Stimulated activated CD4-positive, alpha-beta T cell treated with anti-CD3 and anti-CD28 coated beads, Interleukin-15, amount 100 ng/mL, for 48 hours (primary cell): ENCODE measurements at regions not wholly inside any gene's neighbourhood (a gene's known extent, or its start where the extent isn't known, plus 50 kb on each side); places are given as distances from the start of the nearest gene placed in this dataset.
A peak's percentile ranks its signal among the peaks of the same experiment; 100 is the strongest.

Experiments
- DNase-seq, 2 donors: peaks; one replicate each; pipeline ENCODE4 v3.0.0-alpha.2; 2020; ENCODE audit warnings: low read depth in 2 of 2

- DNase-seq = no peak
Measured at GRCh38 chr20:9981829-9982228, 53.0 kb upstream of the ANKEF1 start.

DNA sequence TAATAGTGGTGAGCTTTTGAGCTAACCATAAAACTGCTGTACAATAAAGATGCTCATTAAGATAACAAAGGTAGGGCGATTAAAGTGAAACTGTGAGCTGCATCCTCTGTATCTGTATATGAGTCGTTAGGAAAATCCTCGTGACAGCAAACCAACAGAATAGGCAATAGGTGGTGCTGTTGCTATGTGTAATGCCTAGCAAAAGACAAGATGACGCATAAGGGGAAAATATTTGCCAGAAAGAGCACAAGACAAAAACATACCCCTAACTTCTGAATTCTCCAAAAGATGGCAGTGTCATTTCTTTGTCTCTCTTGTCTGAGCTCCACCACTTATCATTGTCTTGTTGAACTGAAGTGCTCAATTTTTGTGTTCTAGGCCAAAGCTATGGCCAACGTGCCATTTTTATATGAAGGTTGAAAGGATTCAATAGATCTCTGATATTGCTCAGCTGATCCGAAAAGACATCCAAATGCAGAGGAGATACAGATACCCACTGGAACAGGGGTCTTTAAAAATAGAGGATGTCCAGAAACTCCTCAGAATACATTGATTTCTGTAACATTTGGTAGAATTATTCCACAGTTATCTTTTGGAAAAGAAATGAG lies 56.3 kb upstream of the ANKEF1 start:
- peak in 1 of 2 donors; percentile 19 for DNase-seq

- no peak for DNase-seq
Measured at GRCh38 chr20:9977629-9978028, 57.2 kb upstream of the ANKEF1 start.

DNA sequence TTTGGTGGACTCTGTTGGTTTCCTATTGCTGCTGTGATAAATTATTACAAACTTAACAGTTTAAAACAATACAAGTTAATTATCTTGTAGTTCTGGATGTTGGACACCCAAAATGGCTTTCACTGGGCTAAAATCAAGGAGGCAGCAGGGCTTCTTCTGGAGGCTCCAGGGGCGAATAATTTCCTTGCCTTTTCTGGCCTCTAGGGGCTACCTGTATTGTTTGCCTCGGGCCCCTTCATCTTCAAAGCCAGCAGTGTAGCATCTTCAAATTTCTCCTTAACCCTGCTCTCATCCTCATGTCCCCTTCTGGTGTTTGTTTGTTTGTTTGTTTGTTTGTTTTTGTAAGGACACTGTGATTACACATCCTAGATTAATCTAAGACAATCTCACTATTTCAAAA lies 60.5 kb upstream of the ANKEF1 start:
- DNase-seq = no peak

DNA sequence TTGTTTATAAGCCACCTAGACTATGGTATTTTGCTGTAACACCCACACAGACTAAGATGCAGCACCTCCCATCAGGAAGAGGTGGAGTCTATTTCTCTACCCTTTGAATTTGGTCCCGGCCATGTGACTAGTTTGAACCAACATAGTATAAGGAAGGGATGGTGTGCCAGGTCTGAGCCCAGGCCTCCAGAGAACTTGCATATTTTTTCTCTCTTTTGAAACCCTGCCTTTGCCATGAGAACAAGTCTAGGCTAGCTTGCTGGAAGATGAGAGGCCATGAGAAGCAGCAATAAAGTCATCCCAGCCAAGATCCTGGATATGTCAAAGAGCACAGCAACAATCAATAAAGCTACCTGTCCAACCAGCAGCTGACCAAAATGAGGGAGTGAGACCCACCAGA lies 63.0 kb upstream of the ANKEF1 start:
- no peak for DNase-seq

- no peak for DNase-seq
Measured at GRCh38 chr20:9969626-9970025, 65.2 kb upstream of the ANKEF1 start.

- no peak for DNase-seq
Measured at GRCh38 chr20:9968015-9968414, 66.8 kb upstream of the ANKEF1 start.

DNA sequence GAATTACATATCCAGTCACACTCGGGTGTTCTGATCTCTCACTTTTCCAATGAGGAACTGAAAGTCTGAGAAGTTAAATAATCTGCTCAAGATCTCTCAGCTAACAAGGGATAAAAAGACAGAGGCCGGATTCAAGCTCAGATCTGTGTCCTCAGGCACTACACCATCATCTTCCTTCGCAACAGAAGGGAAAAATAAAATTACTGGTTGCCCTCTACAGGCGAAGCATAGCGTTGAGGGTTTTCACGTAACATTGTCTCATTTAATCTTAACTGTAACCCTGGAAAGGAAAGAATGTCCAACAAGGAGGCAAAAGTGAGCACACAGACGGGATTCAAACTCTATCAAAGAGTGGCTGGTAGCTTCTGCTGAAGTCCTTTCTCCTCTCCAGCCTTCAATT lies 67.8 kb upstream of the ANKEF1 start:
- DNase-seq = no peak

- no peak for DNase-seq
Measured at GRCh38 chr20:9963029-9963428, 71.8 kb upstream of the ANKEF1 start.

GRCh38 chr20:9958693-9959092 lies 76.1 kb upstream of the ANKEF1 start:
- no peak for DNase-seq

GRCh38 chr20:9955646-9956045 lies 79.1 kb upstream of the ANKEF1 start:
- DNase-seq = no peak

DNA sequence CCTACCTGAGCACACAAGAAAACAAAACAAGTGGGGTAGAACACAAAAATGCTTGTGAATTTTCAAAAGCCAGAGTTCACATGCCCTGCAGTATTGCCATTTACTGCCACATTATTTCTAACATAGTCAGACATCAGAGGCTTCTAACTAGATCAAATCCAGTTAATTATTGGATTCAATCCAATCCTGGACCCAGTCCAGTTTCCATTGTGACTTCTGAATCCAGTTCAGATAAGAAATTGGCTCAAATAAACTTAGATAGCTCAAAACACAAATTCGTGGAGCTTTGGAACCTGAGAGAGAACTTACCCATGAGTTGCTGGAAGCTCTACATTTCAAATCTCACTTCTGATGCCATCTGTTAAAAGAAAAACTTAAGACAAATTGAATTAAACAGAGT lies 85.2 kb upstream of the ANKEF1 start:
- DNase-seq = no peak

GRCh38 chr20:9945408-9945807 lies 89.4 kb upstream of the ANKEF1 start:
- DNase-seq = no peak

- DNase-seq = no peak
Measured at GRCh38 chr20:9942736-9943135, 92.1 kb upstream of the ANKEF1 start.

DNA sequence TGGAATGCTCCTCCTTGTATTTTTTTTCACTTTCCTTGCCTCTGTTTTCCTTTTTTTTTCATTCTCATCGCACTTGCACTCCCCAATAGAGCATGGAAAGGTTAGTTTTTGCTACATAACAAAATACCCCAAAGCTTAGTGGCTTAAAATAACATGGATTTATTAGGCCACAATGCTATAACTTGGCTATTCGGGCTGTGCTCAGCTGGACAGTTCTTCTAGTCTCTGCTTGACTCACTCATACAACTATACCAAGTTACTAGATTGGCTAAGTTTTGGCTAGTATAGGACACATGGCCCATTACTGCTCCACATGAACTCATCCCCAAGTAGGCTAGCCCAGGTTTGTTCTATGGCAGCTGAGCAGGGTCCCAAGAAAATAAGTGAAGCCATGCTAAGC lies 94.5 kb upstream of the ANKEF1 start:
- no peak for DNase-seq

DNA sequence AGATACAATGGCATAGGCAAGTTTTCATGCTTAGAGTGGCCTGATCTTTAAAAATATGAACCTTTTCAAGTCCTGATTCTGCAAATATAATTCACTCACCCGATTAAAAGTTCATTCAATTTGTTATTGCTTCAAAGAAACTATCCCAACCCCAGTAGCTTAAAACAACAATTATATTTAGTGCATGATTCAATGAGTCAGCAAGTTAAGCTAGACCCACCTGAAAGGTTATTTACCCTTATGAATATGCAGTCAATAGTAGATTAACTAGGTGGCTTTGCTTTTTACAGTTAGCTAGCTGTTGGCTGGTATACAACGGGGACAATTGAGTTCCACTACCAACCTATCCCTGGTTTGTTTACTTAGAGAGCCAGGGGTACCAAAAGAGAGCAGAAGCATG lies 95.6 kb upstream of the ANKEF1 start:
- no peak for DNase-seq

DNA sequence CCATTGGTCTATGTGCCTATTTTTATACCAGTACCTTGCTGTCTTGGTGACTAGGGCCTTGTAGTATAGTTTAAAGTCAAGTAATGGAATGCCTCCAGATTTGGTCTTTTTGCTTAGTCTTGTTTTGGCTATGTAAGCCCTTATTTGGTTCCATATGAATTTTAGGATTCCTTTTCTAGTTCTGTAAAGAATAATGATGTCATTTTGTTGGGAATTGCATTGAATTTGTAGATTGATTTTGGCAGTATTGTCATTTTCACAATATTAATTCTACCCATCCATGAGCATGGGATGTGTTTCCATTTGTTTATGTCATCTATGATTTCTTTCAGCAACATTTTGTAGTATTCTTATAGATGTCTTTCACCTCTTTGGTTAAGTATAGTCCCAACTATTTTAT lies 96.4 kb upstream of the PAK5 start:
- DNase-seq = no peak

- DNase-seq = no peak
Measured at GRCh38 chr20:9930142-9930541, 91.3 kb upstream of the PAK5 start.

DNA sequence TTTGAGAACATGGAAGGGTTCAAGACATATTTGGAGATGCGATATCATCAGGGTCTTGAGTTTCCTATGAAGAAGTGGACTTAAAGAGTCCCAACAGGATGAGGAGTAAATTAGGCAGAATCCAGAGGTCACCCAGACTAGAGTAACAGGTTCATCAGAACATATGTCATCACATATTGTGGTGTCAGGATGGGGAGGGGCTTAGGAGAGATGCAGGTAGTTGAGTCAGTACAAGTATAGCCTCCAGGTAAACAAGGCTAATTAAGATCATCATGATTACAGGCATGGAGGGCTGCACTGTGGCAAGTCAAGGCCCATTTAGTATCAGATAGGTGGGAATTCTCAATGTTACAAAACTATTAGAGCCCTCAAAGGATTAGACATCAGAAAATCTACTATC lies 90.1 kb upstream of the PAK5 start:
- DNase-seq = no peak

GRCh38 chr20:9928281-9928737 lies 89.4 kb upstream of the PAK5 start:
- no peak for DNase-seq

DNA sequence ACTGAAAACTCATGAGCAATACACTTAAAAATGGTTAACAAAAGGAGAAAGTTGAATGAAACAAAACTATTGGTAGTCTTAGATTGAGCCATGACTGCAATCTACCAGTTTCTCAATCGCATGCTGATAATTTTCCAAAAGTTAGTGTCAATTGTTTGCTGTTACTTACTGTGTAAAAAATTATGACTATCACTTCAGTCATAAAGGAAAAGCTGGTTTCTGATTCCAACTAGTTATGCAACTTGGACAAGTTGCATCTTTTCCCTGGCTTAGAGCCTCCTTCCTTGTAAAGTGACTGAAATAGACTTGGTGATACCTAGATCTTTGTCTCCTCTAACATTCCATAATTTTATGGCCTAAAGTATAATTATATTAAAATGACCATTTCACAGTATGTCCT lies 88.3 kb upstream of the PAK5 start:
- no peak for DNase-seq

DNA sequence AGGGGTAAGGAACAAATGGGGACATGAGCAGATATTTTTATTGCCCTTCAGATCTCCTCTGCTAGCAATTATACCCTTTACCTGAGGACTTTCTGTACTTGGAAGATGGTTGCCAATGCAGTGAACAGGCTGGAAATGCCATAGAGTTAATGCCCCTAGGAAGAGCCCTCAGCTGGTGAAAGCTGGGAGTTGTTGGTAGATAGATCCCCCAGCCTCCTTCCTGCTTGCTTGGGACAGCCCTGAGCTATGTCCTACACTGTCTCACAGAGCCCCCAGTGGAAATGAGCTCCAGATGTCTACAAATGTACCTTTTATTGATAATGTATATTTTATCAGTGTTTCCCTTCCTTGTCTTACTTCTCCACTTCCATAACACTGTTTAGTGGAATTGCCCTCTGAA lies 87.6 kb upstream of the PAK5 start:
- DNase-seq = no peak

DNA sequence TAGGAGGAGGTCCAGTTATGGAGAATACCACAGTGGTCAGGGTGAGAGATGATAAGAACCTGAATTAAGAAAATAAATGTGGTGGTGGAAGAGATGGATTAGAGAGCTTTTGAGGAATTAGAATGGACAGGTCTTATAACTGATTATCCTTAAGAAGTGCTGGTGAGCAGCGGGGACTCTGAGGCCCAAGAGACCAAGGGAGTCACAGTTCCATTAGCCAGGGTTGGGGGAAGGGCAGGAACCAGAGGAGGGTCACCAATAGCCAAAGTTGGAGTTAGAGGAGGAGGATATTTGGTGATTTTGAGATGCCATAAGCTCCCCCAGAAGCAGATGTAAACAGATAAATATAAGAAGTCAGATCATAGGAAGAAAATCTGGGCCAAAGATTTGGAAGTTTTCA lies 87.1 kb upstream of the PAK5 start:
- DNase-seq = no peak

GRCh38 chr20:9923648-9924047 lies 84.8 kb upstream of the PAK5 start:
- no peak for DNase-seq

DNA sequence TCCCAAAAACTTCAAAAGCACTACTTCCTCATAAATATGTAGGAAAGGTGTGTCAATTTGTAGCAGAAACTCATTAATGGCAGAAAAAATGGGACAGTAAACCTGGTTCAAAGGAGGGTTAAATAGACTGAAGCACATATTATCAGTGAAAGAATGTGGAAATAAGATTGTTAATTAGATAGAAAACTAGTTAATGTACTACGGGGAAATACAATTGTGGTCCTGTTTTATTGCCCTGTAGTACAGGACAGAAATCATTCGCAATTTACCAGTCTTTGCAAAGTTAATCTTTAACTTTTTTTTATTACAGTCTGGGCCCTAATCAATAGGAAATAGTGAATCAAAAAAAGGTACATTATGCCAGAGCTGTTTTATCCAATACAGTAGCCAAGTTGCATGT lies 82.0 kb upstream of the PAK5 start:
- DNase-seq = no peak
